ENCODE measurements at regions not wholly inside any gene's neighbourhood (a gene's known extent, or its start where the extent isn't known, plus 50 kb on each side); places are given as distances from the start of the nearest gene placed in this dataset.
"Not testable (repeated sequence)": the region's sequence is repeated elsewhere in the genome, so short reads cannot be mapped to it uniquely, and the experiment has no call there.

DNA sequence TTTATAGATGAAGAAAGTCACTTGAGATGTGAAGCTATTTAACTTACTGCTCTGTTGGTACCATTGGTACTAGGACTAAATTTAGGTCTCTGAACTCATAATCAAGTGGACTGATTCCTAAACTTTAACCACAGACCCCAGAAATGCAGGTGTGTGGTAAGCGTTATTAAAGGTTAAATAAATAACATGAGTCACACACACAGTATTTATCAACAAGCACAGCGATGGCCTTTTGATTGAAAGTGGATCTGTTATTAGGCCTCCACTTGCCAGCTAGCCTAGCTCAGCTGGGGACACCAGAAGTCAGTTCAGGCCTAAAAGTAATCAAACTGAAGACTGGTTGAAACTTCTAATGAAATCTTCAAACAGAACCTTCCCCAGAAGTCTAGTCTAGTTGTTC, 161.3 kb upstream of the DPP10 start:
- DNase-seq, result no peak

- no peak for DNase-seq
Observed at GRCh38 chr2:114283774-114284173, 158.7 kb upstream of the DPP10 start.

GRCh38 chr2:114286438-114286837, 156.0 kb upstream of the DPP10 start:
- DNase-seq, result no peak

- no peak for DNase-seq
Observed at GRCh38 chr2:114293355-114293754, 149.1 kb upstream of the DPP10 start.

DNA sequence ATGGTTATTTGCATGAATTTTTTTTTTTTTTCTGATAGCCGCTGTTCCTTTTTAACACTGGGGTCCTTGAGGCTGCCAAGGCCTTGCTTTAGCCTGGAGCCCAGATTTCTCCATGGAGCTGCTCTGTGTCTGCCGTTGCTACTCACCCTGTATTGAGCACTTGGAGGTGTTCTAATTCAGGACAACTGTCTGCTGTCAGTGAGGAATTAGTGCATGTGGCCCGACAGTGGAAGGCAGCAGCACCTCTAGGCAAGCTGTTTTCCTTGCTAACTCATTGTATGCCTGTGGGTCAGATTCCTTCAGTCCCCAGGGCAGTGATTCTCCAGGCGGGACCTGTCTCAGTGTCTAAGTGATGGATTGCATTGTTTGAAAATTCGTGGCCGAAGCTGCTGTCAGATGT, 147.7 kb upstream of the DPP10 start:
- no peak for DNase-seq

DNA sequence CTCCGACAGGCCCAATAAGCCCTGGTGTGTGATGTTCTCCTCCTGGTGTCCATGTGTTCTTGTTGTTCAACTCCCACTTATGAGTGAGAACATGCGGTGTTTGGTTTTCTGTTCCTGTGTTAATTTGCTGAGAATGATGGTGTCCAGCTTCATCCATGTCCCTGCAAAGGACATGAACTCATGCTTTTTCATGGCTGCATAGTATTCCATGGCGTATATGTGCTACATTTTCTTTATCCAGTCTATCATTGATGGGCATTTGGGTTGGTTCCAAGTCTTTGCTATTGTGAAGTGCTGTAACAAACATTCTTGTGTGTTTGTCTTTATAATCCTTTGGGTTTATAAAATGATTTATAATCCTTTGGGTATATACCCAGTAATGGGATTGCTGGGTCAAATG, 142.1 kb upstream of the DPP10 start:
- DNase-seq, result not testable (repeated sequence)

DNA sequence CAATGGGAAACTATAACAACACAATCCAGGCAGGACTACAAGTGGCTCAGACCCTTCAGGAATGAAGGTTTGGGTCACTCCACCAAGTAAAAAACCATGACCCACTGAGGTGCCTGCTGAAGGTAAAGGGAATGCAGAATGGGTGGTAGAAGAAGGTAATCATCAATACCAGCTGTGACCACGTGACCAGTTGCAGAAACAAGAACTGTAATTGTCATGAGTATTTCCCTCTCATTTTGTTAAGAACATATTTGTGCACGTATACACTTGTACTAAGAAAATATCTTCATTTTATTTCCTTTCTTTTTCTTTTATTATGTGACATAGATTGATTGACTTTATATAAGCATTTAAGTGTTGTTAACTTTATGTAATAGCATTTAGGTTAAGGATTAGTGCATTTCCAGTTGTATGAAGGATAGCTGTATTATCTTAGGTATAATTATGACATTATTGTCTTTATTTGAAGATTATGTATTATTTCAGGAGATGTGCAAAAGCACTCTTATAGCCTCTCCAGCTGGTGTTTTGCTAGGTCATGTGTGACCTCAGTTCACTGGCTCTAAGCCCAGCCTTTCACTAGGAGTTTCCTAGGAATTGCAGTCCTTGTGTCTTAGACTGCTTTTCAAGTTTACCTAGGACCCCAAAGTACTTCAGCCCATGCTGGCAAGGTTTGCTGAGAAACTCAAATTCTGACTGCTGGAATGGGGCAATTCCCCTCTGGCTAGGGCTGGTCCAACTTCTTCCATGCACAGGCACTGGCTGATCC, 125.7 kb upstream of the DPP10 start:
- DNase-seq, result no peak

GRCh38 chr2:114330594-114330993, 111.8 kb upstream of the DPP10 start:
- DNase-seq, result no peak

- DNase-seq, result no peak
Observed at GRCh38 chr2:114331934-114332333, 110.5 kb upstream of the DPP10 start.

- no peak for DNase-seq
Observed at GRCh38 chr2:114345246-114345645, 97.2 kb upstream of the DPP10 start.

DNA sequence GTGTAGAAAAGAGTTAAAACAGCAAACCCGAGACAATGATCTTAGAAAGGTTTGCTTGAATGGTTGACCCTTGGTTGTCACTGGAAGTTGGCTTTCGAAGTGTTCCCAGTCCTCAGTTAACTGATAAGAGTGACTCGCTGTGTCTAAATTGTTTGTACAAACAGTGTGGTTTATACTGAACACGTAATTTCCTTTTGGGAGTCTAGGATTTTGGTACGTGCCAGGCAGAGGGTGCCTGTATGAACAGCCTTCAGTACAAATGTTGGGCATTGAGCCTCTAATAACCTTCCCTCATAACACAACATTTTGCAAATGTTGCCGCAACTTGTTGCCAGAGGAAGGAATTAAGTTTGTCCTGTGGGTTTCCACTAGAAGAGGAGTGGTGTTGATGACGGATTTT, 95.8 kb upstream of the DPP10 start:
- DNase-seq, result no peak

- DNase-seq, result no peak
Observed at GRCh38 chr2:114350186-114350725, 92.2 kb upstream of the DPP10 start.

DNA sequence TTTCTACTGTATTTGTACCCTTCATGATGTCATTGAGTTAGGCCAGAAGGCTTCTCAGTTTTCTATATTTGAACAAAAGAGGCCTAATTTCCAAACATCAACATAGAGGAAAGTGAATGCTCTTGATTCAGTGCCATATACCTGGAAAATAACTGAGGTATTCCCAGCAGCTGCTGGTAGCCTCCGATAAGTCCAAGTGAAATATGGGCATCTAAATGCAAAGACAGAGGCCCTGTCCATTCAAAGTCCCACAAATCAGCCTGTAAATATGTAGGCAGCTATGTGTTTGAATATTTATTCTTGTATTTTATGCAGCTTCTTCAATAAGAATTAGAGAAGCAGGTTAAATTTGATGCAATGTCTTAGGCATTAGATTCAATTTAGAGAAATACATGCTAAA, 89.5 kb upstream of the DPP10 start:
- DNase-seq, result no peak

GRCh38 chr2:114354199-114354598, 88.2 kb upstream of the DPP10 start:
- no peak for DNase-seq

GRCh38 chr2:114368705-114369104, 73.7 kb upstream of the DPP10 start:
- no peak for DNase-seq

GRCh38 chr2:114371721-114372120, 70.7 kb upstream of the DPP10 start:
- not testable (repeated sequence) for DNase-seq

DNA sequence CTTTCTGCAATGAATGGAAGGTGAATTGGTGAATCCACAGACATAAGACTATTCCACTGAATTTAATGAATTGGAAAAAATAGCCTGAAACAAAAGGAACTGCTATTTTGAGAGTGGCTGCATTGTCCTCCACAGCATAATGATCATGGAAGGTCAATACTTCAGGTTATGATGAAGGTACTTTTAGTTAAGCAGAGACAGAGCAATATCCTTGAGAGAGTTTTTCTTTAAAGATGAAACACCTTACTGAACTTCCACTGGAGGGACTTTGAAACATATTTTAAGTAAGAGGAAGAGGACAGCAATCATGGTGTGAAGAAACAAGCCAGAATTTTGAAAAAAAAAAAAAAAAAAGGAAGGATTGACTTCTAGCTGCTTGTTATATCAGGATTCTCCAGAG, 68.8 kb upstream of the DPP10 start:
- DNase-seq, result no peak

- no peak for DNase-seq
Observed at GRCh38 chr2:114384441-114384840, 58.0 kb upstream of the DPP10 start.

DNA sequence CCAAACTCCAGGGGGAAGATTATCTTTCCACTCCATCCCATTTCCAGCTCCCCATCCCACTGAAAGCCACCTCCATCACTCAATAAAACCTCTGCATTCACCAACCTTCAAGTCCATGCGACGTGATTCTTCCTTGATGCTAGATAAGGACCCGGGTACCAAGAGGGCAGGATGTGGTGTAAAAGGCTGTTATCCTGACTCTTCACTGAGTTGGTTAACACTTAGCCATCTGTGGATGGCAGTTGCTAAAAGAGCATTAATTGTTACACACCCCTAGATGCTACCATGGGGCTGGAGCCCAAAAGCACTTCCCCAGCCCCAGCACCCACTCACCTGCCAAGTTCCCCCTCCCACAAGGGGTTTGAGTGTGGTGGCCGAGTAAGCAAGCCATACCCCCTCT, 53.4 kb upstream of the DPP10 start:
- no peak for DNase-seq

Data from NCI-H1930 (cell line).